Breast epithelium (tissue), 4 donors: ENCODE measurements at regions not wholly inside any gene's neighbourhood (a gene's known extent, or its start where the extent isn't known, plus 50 kb on each side); places are given as distances from the start of the nearest gene placed in this dataset.

Experiments
- DNase-seq, 2 donors: peaks; one replicate each; pipeline ENCODE4 v3.0.0-alpha.2; 2019; ENCODE audit warnings: low spot score in 2 of 2
- H3K27ac ChIP-seq, 2 donors: fragments of 200-600 bp; sonication (generic) in 1 of 2; one replicate each; pipeline ENCODE4 v1.5.1; 2016 to 2019; ENCODE audit warnings: mild to moderate bottlenecking in 1 of 2
- H3K27me3 ChIP-seq, 2 donors: fragments of 200-600 bp; sonication (generic) in 1 of 2; one replicate each; pipeline versions ENCODE4 v1.5.1 to v1.6.0; 2017 to 2019; ENCODE audit warnings: control low read depth in 1 of 2, mild to moderate bottlenecking in 1 of 2
- H3K36me3 ChIP-seq: fragments of 200-600 bp; one replicate; pipeline ENCODE4 v1.5.1; 2019
- H3K4me1 ChIP-seq, 2 donors: fragments of 200-600 bp; sonication (generic); one replicate each; pipeline ENCODE4 v1.5.1; 2016 to 2019; ENCODE audit warnings: control low read depth in 1 of 2
- H3K4me3 ChIP-seq, 3 donors: fragments of 200-600 bp; sonication (generic); 1 replicate in 2 of 3; 2 replicates in 1 of 3; pipeline ENCODE4 v1.5.1; 2016 to 2019; ENCODE audit warnings: mild to moderate bottlenecking in 3 of 3, moderate library complexity in 2 of 3
- H3K9me3 ChIP-seq, 2 donors: fragments of 200-600 bp; sonication (generic) in 1 of 2; one replicate each; pipeline ENCODE4 v1.5.1; 2016 to 2019; ENCODE audit warnings: control low read depth in 1 of 2
- CTCF ChIP-seq, 3 donors: fragments of 450-650 bp; IDR thresholded peaks; one replicate each; pipeline ENCODE4 v1.5.1; 2016 to 2017; ENCODE audit warnings: antibody characterized with exemption in 3 of 3, mild to moderate bottlenecking in 3 of 3, moderate library complexity in 3 of 3
- POLR2A ChIP-seq: fragments of 450-650 bp; IDR thresholded peaks from one replicate; pipeline ENCODE4 v1.6.1; 2016; ENCODE audit warnings: antibody characterized with exemption, mild to moderate bottlenecking, moderate library complexity
- POLR2AphosphoS5 ChIP-seq, 3 donors: sonication (generic); formaldehyde crosslinking; IDR thresholded peaks; one replicate each; pipeline ENCODE4 v1.6.1; 2017; ENCODE audit warnings: antibody characterized with exemption in 3 of 3
- intact Hi-C: fragments of 100-400 bp; cut with DNase I; formaldehyde crosslinking; loops from one replicate; pipeline ENCODE4 v1.15.1; 2023; ENCODE audit warnings: low total_unique reads

GRCh38 chrX:140167551-140167950, 202.2 kb upstream of the CXorf66 start:
- Histone ChIP-seq H3K4me3 (no peak overlapping the region), H3K27ac (no peak overlapping the region), H3K27me3 (peaks cover 0 to 21% of the 10 kb centered on the region in 2 donors), H3K4me1 (no peaks in the 10 kb centered on the region), H3K36me3 (no peaks in the 10 kb centered on the region), H3K9me3 (no peaks in the 10 kb centered on the region)
- no peak for DNase-seq
- intact Hi-C loops: no loop called here
- no peak for TF ChIP-seq POLR2AphosphoS5 (IDR thresholded peaks at IDR 0.05)
- no peak for TF ChIP-seq CTCF (IDR thresholded peaks at IDR 0.05)
- no peak for TF ChIP-seq POLR2A

GRCh38 chrX:140165849-140166248, 200.5 kb upstream of the CXorf66 start:
- Histone ChIP-seq H3K36me3 (no peaks in the 10 kb centered on the region), H3K27me3 (peaks cover 0 to 28% of the 10 kb centered on the region in 2 donors), H3K4me1 (no peaks in the 10 kb centered on the region), H3K9me3 (no peaks in the 10 kb centered on the region), H3K4me3 (no peak overlapping the region), H3K27ac (no peak overlapping the region)
- no peak for DNase-seq
- intact Hi-C loops: no loop called here
- TF ChIP-seq CTCF (IDR thresholded peaks at IDR 0.05) (no peak), POLR2A (no peak), POLR2AphosphoS5 (IDR thresholded peaks at IDR 0.05) (no peak)

- TF ChIP-seq CTCF (IDR thresholded peaks at IDR 0.05) (no peak), POLR2AphosphoS5 (IDR thresholded peaks at IDR 0.05) (no peak), POLR2A (no peak)
- no peak for DNase-seq
- Histone ChIP-seq H3K27ac (no peak overlapping the region), H3K36me3 (no peaks in the 10 kb centered on the region), H3K4me3 (no peak overlapping the region), H3K4me1 (no peaks in the 10 kb centered on the region), H3K9me3 (no peaks in the 10 kb centered on the region), H3K27me3 (peaks cover 0 to 31% of the 10 kb centered on the region in 2 donors)
- intact Hi-C loops: no loop called here
These were observed 199.1 kb upstream of the CXorf66 start for GRCh38 chrX:140164391-140164790.

GRCh38 chrX:140163371-140164159, 198.2 kb upstream of the CXorf66 start:
- intact Hi-C loops: no loop called here

More at GRCh38 chrX:140163371-140164159, 198.2 kb upstream of the CXorf66 start:
- no peaks in the 10 kb centered on the region for H3K4me1 ChIP-seq
- peaks cover 0 to 34% of the 10 kb centered on the region in 2 donors for H3K27me3 ChIP-seq
- no peak overlapping the region for H3K4me3 ChIP-seq
- H3K27ac ChIP-seq: no peak overlapping the region
- no peaks in the 10 kb centered on the region for H3K9me3 ChIP-seq
- TF ChIP-seq POLR2A (no peak), CTCF (IDR thresholded peaks at IDR 0.05) (no peak), POLR2AphosphoS5 (IDR thresholded peaks at IDR 0.05) (no peak)
- no peaks in the 10 kb centered on the region for H3K36me3 ChIP-seq
- DNase-seq: no peak
